NCI-H446 treated with DMSO at 0.1 percent for 48 hours (cell line): ENCODE measurements at regions not wholly inside any gene's neighbourhood (a gene's known extent, or its start where the extent isn't known, plus 50 kb on each side); places are given as distances from the start of the nearest gene placed in this dataset.
"Not testable (repeated sequence)": the region's sequence is repeated elsewhere in the genome, so short reads cannot be mapped to it uniquely, and the experiment has no call there.

Experiments
- DNase-seq: peaks from one replicate; lab custom pipeline; 2025; lab: John Stamatoyannopoulos, UW

DNA sequence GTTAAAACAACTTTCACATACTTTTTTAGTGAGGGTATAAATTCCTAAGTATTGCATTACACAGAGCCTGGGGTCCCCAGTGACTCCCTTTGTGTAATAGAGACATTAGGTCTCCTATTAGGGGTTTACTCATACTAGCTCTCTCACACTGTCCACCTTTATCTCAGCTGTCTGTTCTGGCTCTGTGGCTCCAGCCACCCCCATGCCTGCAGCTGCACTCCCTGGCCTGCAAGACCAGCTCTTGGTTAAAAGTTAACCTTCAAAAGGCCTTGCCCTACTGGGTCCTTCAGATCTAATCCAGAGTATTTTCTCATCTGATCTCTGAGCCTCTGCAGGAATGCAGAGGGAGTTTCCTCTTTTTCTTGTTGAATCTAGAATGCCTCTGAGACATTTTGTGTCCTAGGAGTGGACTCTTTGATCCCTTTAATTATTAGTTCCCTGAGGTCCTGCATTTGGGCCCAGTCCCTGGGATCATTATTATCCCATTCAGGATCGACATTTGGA is 280.9 kb downstream of the PYDC2 start:
- DNase-seq, result not testable (repeated sequence)

DNA sequence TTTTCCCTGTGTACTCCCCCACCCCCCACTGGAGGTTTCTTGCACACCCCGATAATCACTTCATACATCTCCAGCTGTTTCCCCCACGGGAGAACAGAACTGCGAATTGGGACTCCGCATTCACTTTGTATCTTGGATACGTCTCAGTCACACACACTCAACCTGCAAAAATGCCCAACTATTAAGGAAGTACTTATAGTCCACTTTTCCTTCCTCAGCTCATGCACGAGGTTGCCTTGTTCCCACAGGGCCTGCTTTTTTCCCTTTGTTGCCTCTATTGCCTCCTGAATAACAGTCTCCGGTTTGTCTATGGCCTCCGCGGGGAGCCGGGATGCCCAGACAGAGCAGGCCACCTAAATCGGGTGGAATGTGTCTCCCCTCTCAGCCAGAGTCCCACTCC is 282.3 kb downstream of the PYDC2 start:
- no peak for DNase-seq

DNA sequence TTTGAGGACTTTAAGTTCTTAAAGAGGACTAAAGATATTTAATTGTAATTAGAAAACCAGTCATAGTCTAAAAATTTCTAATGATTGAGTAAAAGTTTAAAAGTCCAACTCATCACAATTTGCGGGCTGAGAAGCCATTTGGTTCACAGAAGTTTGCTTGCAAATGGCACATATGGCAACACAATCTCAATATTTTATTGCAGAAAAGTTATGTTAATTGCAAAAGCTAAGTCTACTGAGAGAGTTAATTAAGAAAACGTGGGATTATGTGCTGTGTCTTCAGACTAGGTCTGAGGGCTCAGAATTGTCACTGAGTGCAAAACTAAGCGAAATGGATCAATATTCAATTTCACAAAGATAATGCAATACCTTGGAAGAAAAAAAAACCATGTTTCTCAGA is 289.7 kb downstream of the PYDC2 start:
- DNase-seq, result no peak

DNA sequence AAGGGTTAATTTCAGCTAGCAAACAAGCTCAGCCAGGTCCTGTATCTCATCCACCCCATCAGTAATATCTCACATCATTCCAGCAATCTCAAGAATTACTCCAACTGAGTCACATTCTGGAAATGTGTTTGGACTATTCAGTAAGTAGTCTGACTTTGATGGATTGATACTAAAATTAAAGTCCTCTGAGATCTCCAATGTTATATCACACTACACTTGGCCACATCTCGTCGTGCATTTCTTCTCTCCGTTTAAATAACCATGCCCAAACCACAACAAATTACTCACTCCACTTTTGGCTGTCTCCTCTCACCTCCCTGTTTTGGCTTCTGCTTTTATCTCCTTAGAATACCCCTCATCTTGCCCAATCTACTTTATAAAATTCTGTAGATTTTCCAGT is 292.2 kb downstream of the PYDC2 start:
- no peak for DNase-seq

DNA sequence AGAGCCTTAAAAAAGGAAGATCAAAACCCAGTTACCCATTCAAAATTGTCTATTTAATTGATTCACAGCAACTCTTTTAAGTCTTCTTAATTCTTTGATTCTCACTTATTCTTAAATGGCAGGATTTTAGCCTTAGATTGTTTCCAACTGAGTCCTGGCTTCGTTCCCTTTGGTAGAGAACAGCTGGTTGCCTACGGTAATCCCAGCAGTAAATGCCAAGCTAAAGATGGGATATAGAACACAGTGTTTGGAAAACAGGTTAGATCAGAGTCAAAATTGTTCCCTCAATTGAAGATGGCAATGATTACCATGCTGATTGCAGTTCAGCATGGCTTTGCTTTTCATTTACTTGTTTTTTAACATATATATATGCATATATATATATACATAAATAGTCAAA is 300.9 kb downstream of the PYDC2 start:
- peak; percentile 39 for DNase-seq

DNA sequence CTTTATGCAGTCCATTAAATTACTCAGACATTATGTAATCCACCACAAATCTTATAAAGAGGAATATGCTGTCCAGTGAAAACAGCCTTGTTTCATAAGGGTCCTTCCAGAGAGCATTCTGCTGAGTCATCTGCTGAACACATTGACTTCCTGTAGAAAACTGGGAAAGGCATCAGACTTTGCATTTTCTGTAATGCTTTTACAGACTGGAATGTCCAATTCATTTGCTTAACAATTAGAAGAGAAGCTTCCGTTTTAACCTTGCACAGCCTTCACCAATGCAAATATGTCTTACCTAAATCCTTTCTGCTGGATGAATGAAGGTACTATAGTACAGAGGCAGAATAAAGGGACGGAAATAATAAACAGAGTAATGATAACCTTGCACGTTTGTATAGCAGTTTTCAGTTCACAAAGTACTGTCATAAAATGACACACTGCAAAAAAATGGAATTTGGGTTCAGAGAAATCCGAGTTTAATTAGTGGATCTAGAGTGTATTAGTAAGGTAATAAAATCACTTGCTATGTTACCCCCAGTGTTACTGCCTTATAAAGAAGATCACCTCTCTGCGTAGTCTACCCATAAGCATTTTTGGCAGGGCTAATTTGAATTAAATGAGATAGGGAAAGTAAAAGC is 301.5 kb downstream of the PYDC2 start:
- peak; percentile 18 for DNase-seq

DNA sequence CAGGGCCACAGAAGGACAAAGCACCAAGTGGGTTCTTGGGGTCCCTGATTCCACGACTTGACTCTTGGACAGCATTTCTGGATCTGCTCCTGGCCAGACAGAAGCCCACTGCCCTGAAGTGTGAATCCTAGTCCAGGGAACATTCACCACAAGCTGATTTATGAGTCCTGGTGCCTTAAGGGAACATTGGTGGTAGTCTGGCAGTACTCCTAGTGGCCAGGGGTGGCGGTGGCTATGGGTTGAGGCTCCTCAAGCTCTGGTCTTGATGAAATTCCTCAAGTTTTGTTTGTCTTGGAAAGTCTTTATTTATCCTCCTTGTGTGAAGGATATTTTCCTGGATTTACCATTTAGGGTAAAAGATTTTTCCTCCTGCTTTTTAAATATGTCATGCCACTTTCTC is 307.5 kb downstream of the PYDC2 start:
- no peak for DNase-seq

DNA sequence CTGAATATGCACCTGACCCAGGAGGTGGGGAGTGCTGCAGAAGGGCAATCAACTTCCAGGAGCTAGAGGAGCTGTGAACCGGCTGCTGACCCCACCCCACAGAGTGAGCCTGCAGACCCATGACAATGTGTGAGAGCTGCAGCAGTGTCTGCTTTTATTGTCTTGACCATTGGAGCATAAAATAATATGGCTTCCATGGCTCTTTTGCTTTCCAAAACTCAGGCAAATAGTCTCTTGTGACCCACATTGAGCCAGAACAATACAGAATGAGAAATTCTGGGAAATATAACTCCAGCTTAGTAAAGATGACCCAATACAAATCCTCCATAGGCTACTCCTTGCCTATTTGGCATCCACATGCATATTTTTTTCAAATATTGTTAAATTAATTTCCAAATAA is 309.6 kb downstream of the PYDC2 start:
- no peak for DNase-seq

DNA sequence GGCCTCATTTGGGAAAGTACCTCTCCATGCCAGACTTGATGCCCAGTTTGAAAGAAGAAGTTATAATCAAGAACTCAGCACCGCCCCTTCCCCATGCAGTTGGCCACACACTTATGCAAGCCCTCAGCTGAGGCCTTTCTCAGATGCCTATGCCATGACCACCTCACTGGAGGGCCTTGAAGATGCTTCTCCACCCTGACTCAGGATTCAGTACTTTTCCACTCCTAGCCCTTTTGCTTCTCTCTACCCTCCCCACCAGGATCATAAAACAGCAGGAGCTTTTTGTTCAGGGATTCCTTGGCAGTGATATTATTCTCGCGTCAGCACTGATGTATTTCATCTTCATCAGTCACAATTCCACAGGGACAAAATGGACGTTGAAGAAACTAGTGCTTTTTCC is 313.5 kb downstream of the PYDC2 start:
- peak; percentile 71 for DNase-seq

DNA sequence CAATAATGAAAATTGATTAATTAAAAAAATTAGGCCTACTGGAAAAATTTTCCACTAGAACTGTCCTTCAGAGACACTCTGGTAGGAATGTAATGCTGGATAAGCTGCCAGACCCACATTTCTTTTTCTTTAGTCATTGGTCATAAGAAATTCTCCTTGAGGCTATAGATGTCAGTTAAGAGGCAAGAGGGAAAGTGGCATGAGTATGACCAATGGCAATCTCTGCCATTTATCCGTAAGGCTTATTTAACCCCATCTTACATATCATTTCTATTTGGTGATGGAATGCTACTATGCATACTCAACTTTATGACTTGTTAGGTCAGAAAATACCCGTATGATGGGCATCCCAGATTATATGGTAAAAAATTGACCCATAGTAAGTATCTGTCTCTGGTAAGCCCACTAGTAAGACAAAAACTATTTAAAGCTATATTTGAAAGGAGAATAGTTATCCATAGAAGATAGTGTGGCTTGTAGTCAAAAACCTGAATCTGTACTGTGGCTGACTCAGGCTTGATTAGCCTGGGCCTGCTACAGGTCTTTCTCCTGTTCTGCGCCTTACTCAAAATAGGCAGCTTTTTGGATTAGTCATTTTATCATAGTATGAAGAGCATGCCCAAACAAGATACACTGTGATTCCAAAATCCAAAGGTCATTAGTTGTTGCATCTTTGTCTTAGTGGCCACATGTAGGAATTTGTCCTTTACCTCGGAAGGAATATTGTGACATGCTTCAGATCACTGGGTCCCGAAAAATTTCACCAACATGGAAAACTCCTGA is 314.7 kb downstream of the PYDC2 start:
- DNase-seq, result no peak

DNA sequence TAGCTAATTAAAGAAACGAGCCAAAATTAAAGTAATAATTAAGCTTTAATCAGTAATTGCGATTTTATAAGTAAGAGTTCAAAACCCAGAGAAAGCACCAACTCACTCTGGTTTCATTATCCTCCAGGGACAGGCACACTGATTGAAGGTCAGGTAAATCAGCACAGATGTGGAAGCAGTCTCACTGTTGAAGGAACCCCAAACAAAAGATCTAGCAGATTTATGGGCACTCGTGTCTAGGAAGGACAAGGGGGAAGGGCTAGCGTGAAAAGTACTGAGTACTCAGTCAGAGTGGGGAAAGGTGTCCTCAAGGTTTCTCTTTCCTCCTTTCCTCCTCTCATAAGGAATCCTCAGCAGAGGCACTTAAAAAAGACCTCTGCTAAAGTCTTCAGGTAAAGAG is 320.1 kb downstream of the PYDC2 start:
- no peak for DNase-seq

DNA sequence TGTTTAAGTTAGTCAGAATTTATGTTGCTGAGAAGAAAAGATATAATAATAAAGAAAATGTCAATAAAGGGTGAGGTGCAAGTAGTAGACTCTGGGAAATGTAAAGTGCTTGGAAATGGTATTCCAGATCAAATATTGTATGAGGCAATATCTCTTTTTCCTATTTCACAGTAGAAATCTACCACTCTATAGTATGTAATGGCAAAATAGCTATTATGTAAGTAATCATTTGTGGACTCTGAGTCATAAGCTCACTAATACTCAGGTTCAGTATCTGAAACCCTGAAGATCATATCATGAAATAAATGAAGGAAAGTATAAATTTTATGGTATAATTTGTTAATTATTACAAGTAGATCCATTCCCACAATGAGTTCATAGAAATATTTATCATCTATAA is 322.1 kb downstream of the PYDC2 start:
- DNase-seq, result no peak

DNA sequence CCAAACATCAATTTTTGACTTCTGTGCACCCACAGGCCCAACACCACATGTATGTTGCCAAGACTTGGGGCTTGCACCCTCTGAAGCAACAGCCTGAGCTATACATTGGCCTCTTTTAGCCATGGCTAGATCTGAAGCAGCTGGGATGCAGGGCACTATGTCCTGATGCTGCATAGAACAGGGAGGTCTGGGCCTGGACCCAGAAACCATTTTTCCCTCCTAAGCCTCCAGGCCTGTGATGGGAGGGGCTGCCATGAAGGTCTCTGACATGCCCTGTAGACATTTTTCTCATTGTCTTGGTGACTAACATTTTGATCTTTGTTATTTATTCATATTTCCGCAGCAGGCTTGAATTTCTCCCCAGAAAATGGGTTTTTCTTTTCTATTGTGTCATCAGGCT is 330.0 kb downstream of the PYDC2 start:
- DNase-seq, result no peak

DNA sequence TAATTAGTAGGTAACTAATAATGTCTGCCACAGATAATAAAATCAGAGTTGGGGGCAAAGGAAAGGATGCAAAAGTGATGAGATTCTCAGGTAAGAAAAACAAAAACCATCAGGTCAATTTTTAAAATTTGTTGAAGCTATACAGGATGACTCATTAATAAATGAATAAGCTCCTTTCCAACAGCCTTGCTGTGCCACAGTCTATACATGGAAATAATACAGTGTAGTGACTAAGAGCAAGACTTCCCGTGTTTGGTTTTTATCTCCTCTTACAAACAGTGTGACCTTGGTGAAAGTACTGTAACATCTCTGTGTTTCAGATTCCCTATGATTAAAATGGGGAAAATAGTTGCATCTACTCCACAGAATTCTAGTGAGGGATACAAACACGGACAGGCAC is 331.6 kb downstream of the PYDC2 start:
- DNase-seq, result no peak

DNA sequence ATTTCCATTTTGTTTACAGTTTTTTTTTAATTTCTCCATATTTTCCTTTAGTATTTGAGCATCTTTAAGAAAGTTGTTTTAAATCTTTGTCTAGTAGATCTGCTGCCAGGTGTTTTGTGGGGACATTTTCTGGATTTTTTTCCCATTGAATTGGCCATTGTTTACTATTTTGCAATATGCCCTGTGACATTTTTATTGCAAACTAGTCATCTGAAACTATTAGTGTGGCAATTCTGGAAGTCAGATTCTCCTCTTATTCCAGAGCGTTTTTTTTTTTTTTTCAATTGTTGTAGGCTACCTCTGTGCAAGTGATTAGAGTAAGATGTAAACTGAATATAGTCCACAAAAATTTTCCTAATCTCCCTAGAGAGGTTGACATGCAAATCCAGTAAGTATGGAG is 334.2 kb downstream of the PYDC2 start:
- no peak for DNase-seq

DNA sequence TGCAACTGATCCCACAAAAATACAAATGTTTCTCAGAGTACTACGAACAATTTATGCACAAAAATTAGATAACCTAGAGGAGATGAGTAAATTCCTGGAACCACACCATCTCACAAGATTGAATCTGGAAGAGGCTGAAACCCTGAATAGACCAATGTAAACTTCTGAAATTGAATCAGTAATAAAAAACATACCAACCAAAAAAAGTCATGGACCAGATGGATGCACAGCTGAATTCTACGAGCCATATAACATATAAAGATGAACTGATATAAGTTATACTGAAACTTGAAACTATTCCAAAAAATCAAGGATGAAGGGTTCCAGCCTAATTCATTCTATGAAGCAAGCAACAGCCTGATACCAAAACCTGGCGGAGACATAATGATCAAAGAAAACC is 336.3 kb downstream of the PYDC2 start:
- DNase-seq, result no peak

DNA sequence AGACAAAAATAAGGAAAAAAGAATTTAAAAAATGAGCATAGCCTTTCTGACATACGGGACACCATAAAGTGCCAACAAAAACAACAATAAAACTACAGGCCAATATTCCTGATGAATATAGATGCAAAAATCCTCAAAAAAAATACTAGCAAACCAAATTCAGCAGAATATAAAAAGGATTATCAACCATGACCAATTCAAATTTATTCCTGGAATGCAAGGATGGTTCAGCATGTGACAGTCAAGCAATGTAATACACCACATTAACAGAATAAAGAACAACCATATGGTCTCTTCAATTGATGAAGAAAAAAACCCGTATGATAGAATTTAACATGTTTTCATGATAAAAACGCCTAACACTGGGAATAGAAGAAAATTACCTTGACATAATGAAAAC is 341.7 kb downstream of the PYDC2 start:
- no peak for DNase-seq

DNA sequence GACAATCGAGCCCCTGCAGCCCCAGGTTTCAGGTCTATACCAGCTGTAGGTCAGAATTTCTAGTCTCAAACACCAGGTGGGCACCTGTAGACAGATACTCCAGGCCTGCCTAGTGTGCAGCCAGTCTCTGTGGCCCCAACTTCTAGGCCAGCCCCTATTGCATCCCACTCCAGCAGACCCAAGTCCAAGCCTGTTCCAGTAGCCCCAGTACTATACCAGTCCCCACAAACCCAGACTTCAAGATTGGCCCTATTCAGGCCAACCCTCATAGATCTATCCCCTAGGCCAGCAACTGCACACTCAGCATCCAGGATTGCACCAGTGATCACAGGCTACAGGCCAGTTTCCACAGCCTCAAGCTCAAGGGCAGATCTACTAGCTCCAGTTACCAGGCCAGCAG is 344.0 kb downstream of the PYDC2 start:
- no peak for DNase-seq

DNA sequence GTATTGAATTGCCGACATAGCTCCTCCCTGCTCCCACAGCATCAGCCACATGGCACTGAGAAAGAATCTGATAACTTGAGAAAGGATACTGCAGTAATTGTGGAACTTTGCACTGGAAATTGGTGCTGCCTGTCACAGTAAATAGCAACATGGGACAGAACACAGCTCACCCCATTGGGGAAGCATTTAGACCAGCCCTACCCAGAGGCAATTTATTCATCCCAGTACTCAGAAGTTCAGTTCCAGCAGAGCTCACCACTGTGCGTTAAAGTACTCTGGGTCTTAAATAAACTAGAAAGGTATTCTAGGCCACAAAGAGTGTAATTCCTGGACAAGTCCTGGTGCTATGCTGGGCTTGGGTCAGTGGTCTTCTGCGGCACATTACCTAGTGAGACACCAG is 347.1 kb downstream of the PYDC2 start:
- DNase-seq, result no peak

DNA sequence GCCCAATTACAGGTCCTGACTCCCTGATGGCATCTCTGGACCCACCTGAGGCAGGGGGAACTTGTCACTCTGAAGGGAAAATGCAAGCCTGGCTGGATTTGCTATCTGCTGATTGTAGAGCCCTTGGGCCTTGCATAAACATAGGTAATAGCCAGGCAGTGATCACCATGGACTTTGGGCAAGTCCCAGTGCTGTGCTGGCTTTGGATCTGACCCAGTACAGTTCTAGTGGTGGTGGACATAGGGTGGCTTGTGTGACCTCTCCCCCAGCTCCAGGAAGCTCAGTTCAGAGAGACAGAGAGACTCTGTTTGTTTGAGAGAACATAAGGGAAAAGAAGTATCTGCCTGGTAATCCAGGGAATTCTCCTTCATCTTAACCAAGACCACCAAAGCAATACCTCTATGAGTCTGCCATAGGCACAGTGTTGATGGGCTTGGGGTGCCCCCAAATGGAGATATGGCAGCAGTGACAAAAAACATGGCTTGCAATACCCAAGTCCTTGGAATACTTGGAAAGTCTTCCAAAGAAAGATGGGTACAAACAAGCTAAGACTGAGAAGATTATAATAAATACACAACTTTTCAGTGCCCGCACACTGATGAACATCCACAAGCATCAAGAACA is 348.5 kb downstream of the PYDC2 start:
- no peak for DNase-seq

DNA sequence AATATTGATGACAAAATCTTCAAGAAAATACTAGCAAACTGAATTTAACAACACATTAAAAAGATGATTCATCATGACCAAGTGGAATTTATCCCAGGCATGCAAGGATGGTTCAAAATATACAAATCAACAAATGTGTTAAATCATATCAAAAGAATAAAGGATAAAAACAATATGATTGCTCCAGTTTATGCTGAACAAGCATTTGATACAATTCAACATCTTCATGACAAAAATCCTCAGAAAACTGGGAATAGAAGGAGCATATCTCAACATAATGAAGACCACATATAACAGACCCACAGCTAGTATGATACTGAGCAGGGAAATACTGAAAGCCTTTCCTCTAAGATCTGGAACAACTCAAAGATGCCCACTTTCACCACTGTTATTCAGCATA is 352.3 kb downstream of the PYDC2 start:
- no peak for DNase-seq

DNA sequence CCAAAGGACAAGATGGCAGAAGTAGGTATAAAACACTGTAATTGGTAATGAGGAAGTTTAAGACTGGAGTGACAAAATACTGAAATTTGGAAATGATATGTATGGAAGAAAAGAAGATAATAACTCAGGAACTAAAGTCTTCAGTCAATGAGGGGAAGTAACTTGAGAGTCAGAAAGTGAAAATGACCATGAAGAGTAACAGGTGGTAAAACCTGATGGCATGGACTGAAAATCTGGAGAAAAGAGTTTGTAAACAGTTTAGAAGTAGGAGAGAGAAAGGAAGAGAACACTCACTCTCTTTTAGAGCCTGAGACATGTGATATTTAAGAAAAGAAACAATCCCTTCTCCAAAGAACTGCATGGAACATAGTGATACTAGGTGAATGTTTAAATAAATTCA is 387.9 kb downstream of the PYDC2 start:
- no peak for DNase-seq

DNA sequence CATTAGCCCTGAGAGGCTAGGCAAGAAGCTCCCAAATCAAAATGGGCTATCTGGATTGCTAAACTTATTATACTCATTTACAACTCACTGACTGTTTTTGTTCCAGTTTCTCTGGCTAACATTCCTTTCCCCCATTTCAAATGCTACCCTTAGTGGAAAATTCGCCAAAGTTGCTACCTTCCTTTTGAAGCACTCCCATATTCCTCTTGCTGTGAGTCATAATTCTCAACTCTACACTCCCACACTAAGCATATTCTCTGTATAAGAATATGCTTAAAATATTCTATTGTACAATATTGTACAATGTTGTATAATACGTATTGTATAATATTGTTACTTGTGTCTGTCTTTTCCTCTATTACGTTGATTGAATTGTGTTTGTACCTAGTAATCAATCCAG is 398.6 kb downstream of the PYDC2 start:
- DNase-seq, result no peak
